ENCODE measurements at regions not wholly inside any gene's neighbourhood (a gene's known extent, or its start where the extent isn't known, plus 50 kb on each side); places are given as distances from the start of the nearest gene placed in this dataset.

GRCh38 chr12:131346555-131347344, 364.1 kb upstream of the SFSWAP start:
- Histone ChIP-seq H3K36me3 (ENCODE audit: control insufficient read depth in 2 of 2, extremely low read depth in 1 of 2, insufficient read depth in 2 of 2, low read length in 2 of 2) (no peaks in the 10 kb centered on the region), H2AFZ (ENCODE audit: control insufficient read depth, low read length) (no peak overlapping the region), H3K4me1 (ENCODE audit: control insufficient read depth, extremely low read depth, insufficient read depth, low read length) (no peaks in the 10 kb centered on the region), H3K4me3 (ENCODE audit: control insufficient read depth in 2 of 3, extremely low read depth in 1 of 3, insufficient read depth in 2 of 3, low read depth in 1 of 3, low read length in 3 of 3) (no peak overlapping the region), H3K27me3 (ENCODE audit: control insufficient read depth, extremely low read depth, insufficient read depth, low read length) (no peaks in the 10 kb centered on the region), H3K9me3 (ENCODE audit: control insufficient read depth, low read depth, low read length) (peaks cover 6% of the 10 kb centered on the region), H4K20me1 (ENCODE audit: control insufficient read depth, extremely low read depth, insufficient read depth, low read length) (no peaks in the 10 kb centered on the region), H3K9me1 (ENCODE audit: control insufficient read depth, extremely low read depth, insufficient read depth, low read length) (no peaks in the 10 kb centered on the region), H3K9ac (ENCODE audit: control insufficient read depth, extremely low read depth, insufficient read depth, low read length) (no peak overlapping the region), H3K27ac (ENCODE audit: control insufficient read depth, insufficient read depth, low read length) (no peak overlapping the region), H3K79me2 (ENCODE audit: control insufficient read depth, insufficient read depth, low read length) (no peaks in the 10 kb centered on the region), H3K4me2 (ENCODE audit: control insufficient read depth, extremely low read depth, insufficient read depth, low read depth, low read length) (no peak overlapping the region)
- no peak for TF ChIP-seq EZH2 (IDR thresholded peaks at IDR 0.05; ENCODE audit: low read length)
- TF ChIP-seq, protein P1, sequence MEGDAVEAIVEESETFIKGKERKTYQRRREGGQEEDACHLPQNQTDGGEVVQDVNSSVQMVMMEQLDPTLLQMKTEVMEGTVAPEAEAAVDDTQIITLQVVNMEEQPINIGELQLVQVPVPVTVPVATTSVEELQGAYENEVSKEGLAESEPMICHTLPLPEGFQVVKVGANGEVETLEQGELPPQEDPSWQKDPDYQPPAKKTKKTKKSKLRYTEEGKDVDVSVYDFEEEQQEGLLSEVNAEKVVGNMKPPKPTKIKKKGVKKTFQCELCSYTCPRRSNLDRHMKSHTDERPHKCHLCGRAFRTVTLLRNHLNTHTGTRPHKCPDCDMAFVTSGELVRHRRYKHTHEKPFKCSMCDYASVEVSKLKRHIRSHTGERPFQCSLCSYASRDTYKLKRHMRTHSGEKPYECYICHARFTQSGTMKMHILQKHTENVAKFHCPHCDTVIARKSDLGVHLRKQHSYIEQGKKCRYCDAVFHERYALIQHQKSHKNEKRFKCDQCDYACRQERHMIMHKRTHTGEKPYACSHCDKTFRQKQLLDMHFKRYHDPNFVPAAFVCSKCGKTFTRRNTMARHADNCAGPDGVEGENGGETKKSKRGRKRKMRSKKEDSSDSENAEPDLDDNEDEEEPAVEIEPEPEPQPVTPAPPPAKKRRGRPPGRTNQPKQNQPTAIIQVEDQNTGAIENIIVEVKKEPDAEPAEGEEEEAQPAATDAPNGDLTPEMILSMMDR (optimal IDR thresholded peaks at IDR 0.05 in 1 of 3, IDR thresholded peaks at IDR 0.05 in 1 of 3, conservative IDR thresholded peaks at IDR 0.05 in 1 of 3; ENCODE audit: extremely low read depth in 1 of 3, insufficient read depth in 2 of 3, low read length in 3 of 3), result no peak
- dilution Hi-C loops (cut with MboI; ENCODE audit: extremely low pct_ligation_motif_present, low sequenced_read_pairs), result no loop called here
- FAIRE-seq, result no peak
- no peak for DNase-seq (ENCODE audit: low read depth, low spot score)

GRCh38 chr12:131347345-131347714, 363.6 kb upstream of the SFSWAP start:
- Histone ChIP-seq H3K27me3 (ENCODE audit: control insufficient read depth, extremely low read depth, insufficient read depth, low read length) (no peaks in the 10 kb centered on the region), H3K36me3 (ENCODE audit: control insufficient read depth in 2 of 2, extremely low read depth in 1 of 2, insufficient read depth in 2 of 2, low read length in 2 of 2) (no peaks in the 10 kb centered on the region), H3K9me3 (ENCODE audit: control insufficient read depth, low read depth, low read length) (peaks cover 6% of the 10 kb centered on the region), H3K9ac (ENCODE audit: control insufficient read depth, extremely low read depth, insufficient read depth, low read length) (no peak overlapping the region), H3K4me1 (ENCODE audit: control insufficient read depth, extremely low read depth, insufficient read depth, low read length) (no peaks in the 10 kb centered on the region), H3K4me3 (ENCODE audit: control insufficient read depth in 2 of 3, extremely low read depth in 1 of 3, insufficient read depth in 2 of 3, low read depth in 1 of 3, low read length in 3 of 3) (no peak overlapping the region), H3K4me2 (ENCODE audit: control insufficient read depth, extremely low read depth, insufficient read depth, low read depth, low read length) (no peak overlapping the region), H3K27ac (ENCODE audit: control insufficient read depth, insufficient read depth, low read length) (no peak overlapping the region), H4K20me1 (ENCODE audit: control insufficient read depth, extremely low read depth, insufficient read depth, low read length) (no peaks in the 10 kb centered on the region), H3K9me1 (ENCODE audit: control insufficient read depth, extremely low read depth, insufficient read depth, low read length) (no peaks in the 10 kb centered on the region), H3K79me2 (ENCODE audit: control insufficient read depth, insufficient read depth, low read length) (no peaks in the 10 kb centered on the region), H2AFZ (ENCODE audit: control insufficient read depth, low read length) (no peak overlapping the region)
- TF ChIP-seq, protein P1 (optimal IDR thresholded peaks at IDR 0.05 in 1 of 3, IDR thresholded peaks at IDR 0.05 in 1 of 3, conservative IDR thresholded peaks at IDR 0.05 in 1 of 3; ENCODE audit: extremely low read depth in 1 of 3, insufficient read depth in 2 of 3, low read length in 3 of 3), result no peak
- no peak for TF ChIP-seq EZH2 (IDR thresholded peaks at IDR 0.05; ENCODE audit: low read length)
- DNase-seq (ENCODE audit: low read depth, low spot score), result no peak
- dilution Hi-C loops (cut with MboI; ENCODE audit: extremely low pct_ligation_motif_present, low sequenced_read_pairs), result no loop called here
- no peak for FAIRE-seq

Data from keratinocyte (primary cell).